HEK293 (cell line): ENCODE measurements at regions not wholly inside any gene's neighbourhood (a gene's known extent, or its start where the extent isn't known, plus 50 kb on each side); places are given as distances from the start of the nearest gene placed in this dataset.

Source experiments
- CTCF ChIA-PET: fragments of 350-600 bp; formaldehyde crosslinking; extraction: SDS; loops from one replicate; lab custom pipeline; 2021; ENCODE audit warnings: antibody characterized with exemption; lab: Yijun Ruan, JAX
- POLR2A ChIA-PET: fragments of 300-600 bp; formaldehyde crosslinking; extraction: SDS; loops from one replicate; lab custom pipeline; 2020; ENCODE audit warnings: antibody characterized with exemption, inconsistent platforms; lab: Yijun Ruan, JAX
- H3K27ac ChIP-seq: fragments of 200-500 bp; sonication (Bioruptor generic); 2 replicates; pipeline ENCODE4 v1.5.1; 2014; ENCODE audit warnings: low read depth, low read length, control low read depth, inconsistent platforms; ENCODE audit errors: extremely low read depth
- H3K36me3 ChIP-seq, 2 experiments: fragments of 200-500 bp in 1 of 2; sonication (Bioruptor generic) in 1 of 2; 1 replicate in 1 of 2; 2 replicates in 1 of 2; pipeline ENCODE4 v1.5.1; 2014 to 2017; ENCODE audit warnings: inconsistent platforms in 2 of 2, low read length in 2 of 2; ENCODE audit not compliant: control insufficient read depth in 2 of 2, insufficient read depth in 1 of 2
- H3K4me1 ChIP-seq: fragments of 200-500 bp; sonication (Bioruptor generic); 2 replicates; pipeline ENCODE4 v1.5.1; 2014; ENCODE audit warnings: mild to moderate bottlenecking, low read length, inconsistent platforms; ENCODE audit not compliant: control insufficient read depth, insufficient read depth
- H3K4me3 ChIP-seq: 2 replicates; pipeline ENCODE4 v1.5.1; 2011; ENCODE audit warnings: low read depth, mild to moderate bottlenecking, control low read depth, low read length, moderate library complexity
- H3K9me3 ChIP-seq: fragments of 200-500 bp; sonication (Bioruptor generic); 2 replicates; pipeline ENCODE4 v1.5.1; 2014; ENCODE audit warnings: low read depth, low read length, inconsistent platforms; ENCODE audit not compliant: control insufficient read depth, insufficient read depth
- AEBP2 ChIP-seq: fragments of 450-650 bp; formaldehyde crosslinking; IDR thresholded peaks from 2 replicates; pipeline ENCODE4 v1.5.1; 2016; ENCODE audit warnings: missing biosample characterization, missing genetic modification characterization, borderline replicate concordance
- GLIS1 ChIP-seq: fragments of 450-650 bp; formaldehyde crosslinking; IDR thresholded peaks from 2 replicates; pipeline ENCODE4 v1.5.1; 2016; ENCODE audit warnings: missing biosample characterization, missing genetic modification characterization
- KLF10 ChIP-seq: fragments of 450-650 bp; IDR thresholded peaks from 2 replicates; pipeline ENCODE4 v1.5.1; 2018; ENCODE audit warnings: missing biosample characterization, mild to moderate bottlenecking, missing genetic modification characterization
- MEIS1 ChIP-seq: sonication (generic); formaldehyde crosslinking; IDR thresholded peaks from 2 replicates; pipeline ENCODE4 v1.8.1; 2022; ENCODE audit warnings: missing genetic modification reagents, mild to moderate bottlenecking, borderline replicate concordance
- PBX3 ChIP-seq: sonication (generic); formaldehyde crosslinking; IDR thresholded peaks from 2 replicates; pipeline ENCODE4 v1.8.1; 2022; ENCODE audit warnings: mild to moderate bottlenecking, moderate library complexity, missing genetic modification reagents
- SP7 ChIP-seq: fragments of 450-650 bp; formaldehyde crosslinking; IDR thresholded peaks from 2 replicates; pipeline ENCODE4 v1.5.1; 2016; ENCODE audit warnings: missing biosample characterization, missing genetic modification characterization
- ZBTB20 ChIP-seq: fragments of 450-650 bp; formaldehyde crosslinking; IDR thresholded peaks from 2 replicates; pipeline ENCODE4 v1.5.1; 2016; ENCODE audit warnings: missing biosample characterization, missing genetic modification characterization
- ZFP3 ChIP-seq: fragments of 450-650 bp; formaldehyde crosslinking; IDR thresholded peaks from 2 replicates; pipeline ENCODE4 v1.5.1; 2016; ENCODE audit warnings: low read depth, missing biosample characterization, missing genetic modification characterization
- ZNF10 ChIP-seq: fragments of 450-650 bp; formaldehyde crosslinking; IDR thresholded peaks from 2 replicates; pipeline ENCODE4 v1.5.1; 2017; ENCODE audit warnings: missing biosample characterization, missing genetic modification characterization
- ZNF121 ChIP-seq: fragments of 450-650 bp; formaldehyde crosslinking; IDR thresholded peaks from 2 replicates; pipeline ENCODE4 v1.5.1; 2016; ENCODE audit warnings: missing biosample characterization, missing genetic modification characterization
- ZNF2 ChIP-seq: fragments of 450-650 bp; formaldehyde crosslinking; IDR thresholded peaks from 2 replicates; pipeline ENCODE4 v1.5.1; 2016; ENCODE audit warnings: missing biosample characterization, missing genetic modification characterization
- ZNF266 ChIP-seq: fragments of 450-650 bp; formaldehyde crosslinking; IDR thresholded peaks from 2 replicates; pipeline ENCODE4 v1.5.1; 2016; ENCODE audit warnings: missing biosample characterization, missing genetic modification characterization, low read depth
- ZNF350 ChIP-seq: fragments of 450-650 bp; formaldehyde crosslinking; IDR thresholded peaks from 2 replicates; pipeline ENCODE4 v1.5.0; 2017; ENCODE audit warnings: missing biosample characterization, mild to moderate bottlenecking, missing genetic modification characterization
- ZNF354C ChIP-seq: fragments of 450-650 bp; formaldehyde crosslinking; IDR thresholded peaks from 2 replicates; pipeline ENCODE4 v1.5.1; 2016; ENCODE audit warnings: missing biosample characterization, missing genetic modification characterization, low read depth, borderline replicate concordance
- ZNF366 ChIP-seq: fragments of 450-650 bp; formaldehyde crosslinking; conservative IDR thresholded peaks from 2 replicates; pipeline ENCODE4 v1.5.1; 2016; ENCODE audit warnings: missing biosample characterization, missing genetic modification characterization
- ZNF48 ChIP-seq: fragments of 450-650 bp; formaldehyde crosslinking; IDR thresholded peaks from 2 replicates; pipeline ENCODE4 v1.5.1; 2016; ENCODE audit warnings: missing biosample characterization, missing genetic modification characterization
- ZNF623 ChIP-seq: fragments of 450-650 bp; formaldehyde crosslinking; IDR thresholded peaks from 2 replicates; pipeline ENCODE4 v1.5.1; 2016; ENCODE audit warnings: missing biosample characterization, missing genetic modification characterization
- ZNF629 ChIP-seq: fragments of 450-650 bp; formaldehyde crosslinking; IDR thresholded peaks from 2 replicates; pipeline ENCODE4 v1.5.1; 2017; ENCODE audit warnings: missing biosample characterization, missing genetic modification characterization
- ZNF660 ChIP-seq: fragments of 450-650 bp; IDR thresholded peaks from 2 replicates; pipeline ENCODE4 v1.5.1; 2018; ENCODE audit warnings: missing biosample characterization, mild to moderate bottlenecking, missing genetic modification characterization
- ZNF692 ChIP-seq: fragments of 450-650 bp; formaldehyde crosslinking; IDR thresholded peaks from 2 replicates; pipeline ENCODE4 v1.5.1; 2016; ENCODE audit warnings: missing biosample characterization, missing genetic modification characterization
- ZNF776 ChIP-seq: fragments of 450-650 bp; formaldehyde crosslinking; IDR thresholded peaks from 2 replicates; pipeline ENCODE4 v1.5.0; 2017; ENCODE audit warnings: missing biosample characterization, missing genetic modification characterization, borderline replicate concordance
- ZSCAN16 ChIP-seq: fragments of 450-650 bp; formaldehyde crosslinking; IDR thresholded peaks from 2 replicates; pipeline ENCODE4 v1.5.1; 2016; ENCODE audit warnings: missing biosample characterization, missing genetic modification characterization
- ZSCAN18 ChIP-seq: fragments of 450-650 bp; formaldehyde crosslinking; IDR thresholded peaks from 2 replicates; pipeline ENCODE4 v1.5.1; 2016; ENCODE audit warnings: missing biosample characterization, missing genetic modification characterization
- ZSCAN23 ChIP-seq: fragments of 450-650 bp; formaldehyde crosslinking; IDR thresholded peaks from 2 replicates; pipeline ENCODE4 v1.5.1; 2016; ENCODE audit warnings: missing biosample characterization, missing genetic modification characterization
- TF ChIP-seq, protein P1 (sequence below): fragments of 450-650 bp; formaldehyde crosslinking; IDR thresholded peaks from 2 replicates; pipeline ENCODE4 v1.5.1; 2016; ENCODE audit warnings: missing biosample characterization, missing genetic modification characterization, borderline replicate concordance
- TF ChIP-seq, protein P2 (sequence below): fragments of 450-650 bp; formaldehyde crosslinking; IDR thresholded peaks from 2 replicates; pipeline ENCODE4 v1.5.0; 2017; ENCODE audit warnings: missing biosample characterization, missing genetic modification characterization, borderline replicate concordance

- TF ChIP-seq, protein P1, sequence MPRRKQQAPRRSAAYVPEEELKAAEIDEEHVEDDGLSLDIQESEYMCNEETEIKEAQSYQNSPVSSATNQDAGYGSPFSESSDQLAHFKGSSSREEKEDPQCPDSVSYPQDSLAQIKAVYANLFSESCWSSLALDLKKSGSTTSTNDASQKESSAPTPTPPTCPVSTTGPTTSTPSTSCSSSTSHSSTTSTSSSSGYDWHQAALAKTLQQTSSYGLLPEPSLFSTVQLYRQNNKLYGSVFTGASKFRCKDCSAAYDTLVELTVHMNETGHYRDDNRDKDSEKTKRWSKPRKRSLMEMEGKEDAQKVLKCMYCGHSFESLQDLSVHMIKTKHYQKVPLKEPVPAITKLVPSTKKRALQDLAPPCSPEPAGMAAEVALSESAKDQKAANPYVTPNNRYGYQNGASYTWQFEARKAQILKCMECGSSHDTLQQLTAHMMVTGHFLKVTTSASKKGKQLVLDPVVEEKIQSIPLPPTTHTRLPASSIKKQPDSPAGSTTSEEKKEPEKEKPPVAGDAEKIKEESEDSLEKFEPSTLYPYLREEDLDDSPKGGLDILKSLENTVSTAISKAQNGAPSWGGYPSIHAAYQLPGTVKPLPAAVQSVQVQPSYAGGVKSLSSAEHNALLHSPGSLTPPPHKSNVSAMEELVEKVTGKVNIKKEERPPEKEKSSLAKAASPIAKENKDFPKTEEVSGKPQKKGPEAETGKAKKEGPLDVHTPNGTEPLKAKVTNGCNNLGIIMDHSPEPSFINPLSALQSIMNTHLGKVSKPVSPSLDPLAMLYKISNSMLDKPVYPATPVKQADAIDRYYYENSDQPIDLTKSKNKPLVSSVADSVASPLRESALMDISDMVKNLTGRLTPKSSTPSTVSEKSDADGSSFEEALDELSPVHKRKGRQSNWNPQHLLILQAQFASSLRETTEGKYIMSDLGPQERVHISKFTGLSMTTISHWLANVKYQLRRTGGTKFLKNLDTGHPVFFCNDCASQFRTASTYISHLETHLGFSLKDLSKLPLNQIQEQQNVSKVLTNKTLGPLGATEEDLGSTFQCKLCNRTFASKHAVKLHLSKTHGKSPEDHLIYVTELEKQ (tag by site-specific recombination), result no peak
- TF ChIP-seq ZNF121, result no peak
- no peak for TF ChIP-seq ZNF266 (tag by site-specific recombination)
- no peak for TF ChIP-seq ZNF692 (tag by site-specific recombination)
- TF ChIP-seq ZNF366, result no peak
- TF ChIP-seq, protein P2, sequence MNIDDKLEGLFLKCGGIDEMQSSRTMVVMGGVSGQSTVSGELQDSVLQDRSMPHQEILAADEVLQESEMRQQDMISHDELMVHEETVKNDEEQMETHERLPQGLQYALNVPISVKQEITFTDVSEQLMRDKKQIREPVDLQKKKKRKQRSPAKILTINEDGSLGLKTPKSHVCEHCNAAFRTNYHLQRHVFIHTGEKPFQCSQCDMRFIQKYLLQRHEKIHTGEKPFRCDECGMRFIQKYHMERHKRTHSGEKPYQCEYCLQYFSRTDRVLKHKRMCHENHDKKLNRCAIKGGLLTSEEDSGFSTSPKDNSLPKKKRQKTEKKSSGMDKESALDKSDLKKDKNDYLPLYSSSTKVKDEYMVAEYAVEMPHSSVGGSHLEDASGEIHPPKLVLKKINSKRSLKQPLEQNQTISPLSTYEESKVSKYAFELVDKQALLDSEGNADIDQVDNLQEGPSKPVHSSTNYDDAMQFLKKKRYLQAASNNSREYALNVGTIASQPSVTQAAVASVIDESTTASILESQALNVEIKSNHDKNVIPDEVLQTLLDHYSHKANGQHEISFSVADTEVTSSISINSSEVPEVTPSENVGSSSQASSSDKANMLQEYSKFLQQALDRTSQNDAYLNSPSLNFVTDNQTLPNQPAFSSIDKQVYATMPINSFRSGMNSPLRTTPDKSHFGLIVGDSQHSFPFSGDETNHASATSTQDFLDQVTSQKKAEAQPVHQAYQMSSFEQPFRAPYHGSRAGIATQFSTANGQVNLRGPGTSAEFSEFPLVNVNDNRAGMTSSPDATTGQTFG, result no peak
- no peak for TF ChIP-seq ZFP3 (tag by site-specific recombination)
- TF ChIP-seq ZNF660 (tag by site-specific recombination), result no peak
- no peak for TF ChIP-seq ZSCAN23 (tag by site-specific recombination)
- TF ChIP-seq ZNF2 (tag by site-specific recombination), result no peak
- TF ChIP-seq ZBTB20 (tag by site-specific recombination), result no peak
- TF ChIP-seq ZNF629 (tag by site-specific recombination), result no peak
- no peak for TF ChIP-seq SP7 (tag by site-specific recombination)
- TF ChIP-seq ZNF623 (tag by site-specific recombination), result no peak
- no peak for TF ChIP-seq MEIS1 (CRISPR knock-in tag)
Observed at GRCh38 chr3:177299250-177299649, 102.0 kb upstream of the TBL1XR1 start (continued).

- Histone ChIP-seq H3K4me3 (no peak overlapping the region), H3K27ac (no peak overlapping the region), H3K4me1 (no peaks in the 10 kb centered on the region), H3K9me3 (no peaks in the 10 kb centered on the region), H3K36me3 (no peaks in the 10 kb centered on the region)
- ChIA-PET POLR2A (no interaction called here), CTCF (no interaction called here)
- TF ChIP-seq ZNF10 (tag by site-specific recombination) (no peak), KLF10 (tag by site-specific recombination) (no peak), AEBP2 (no peak), ZNF354C (tag by site-specific recombination) (no peak), ZSCAN16 (tag by site-specific recombination) (no peak), ZNF776 (tag by site-specific recombination) (no peak), PBX3 (CRISPR knock-in tag) (no peak), ZNF48 (tag by site-specific recombination) (no peak), ZNF2 (tag by site-specific recombination) (no peak), GLIS1 (tag by site-specific recombination) (no peak), ZNF350 (no peak), ZSCAN18 (tag by site-specific recombination) (no peak)
Observed at GRCh38 chr3:177300039-177300833, 103.0 kb upstream of the TBL1XR1 start.
